Vagina (tissue), 2 donors: ENCODE measurements at regions not wholly inside any gene's neighbourhood (a gene's known extent, or its start where the extent isn't known, plus 50 kb on each side); places are given as distances from the start of the nearest gene placed in this dataset.

Experiments
- CTCF ChIP-seq, 3 experiments: fragments of 450-650 bp in 2 of 3; fragments of 200-600 bp in 1 of 3; sonication (generic) in 1 of 3; IDR thresholded peaks; one replicate each; pipeline ENCODE4 v1.5.1; 2017 to 2019; ENCODE audit warnings: antibody characterized with exemption in 3 of 3, mild to moderate bottlenecking in 2 of 3, moderate library complexity in 2 of 3
- POLR2AphosphoS5 ChIP-seq, 2 donors: sonication (generic); formaldehyde crosslinking; IDR thresholded peaks; one replicate each; pipeline ENCODE4 v1.9.0; 2017; ENCODE audit warnings: antibody characterized with exemption in 2 of 2, mild to moderate bottlenecking in 2 of 2, low read depth in 1 of 2; ENCODE audit not compliant: insufficient read depth in 1 of 2

GRCh38 chr12:70101064-70101463, 142.2 kb upstream of the CNOT2 start:
- no peak for TF ChIP-seq CTCF (IDR thresholded peaks at IDR 0.05)
- TF ChIP-seq POLR2AphosphoS5 (IDR thresholded peaks at IDR 0.05; ENCODE audit: insufficient read depth in 1 of 2, low read depth in 1 of 2), result no peak
